ENCODE measurements at regions not wholly inside any gene's neighbourhood (a gene's known extent, or its start where the extent isn't known, plus 50 kb on each side); places are given as distances from the start of the nearest gene placed in this dataset.

DNA sequence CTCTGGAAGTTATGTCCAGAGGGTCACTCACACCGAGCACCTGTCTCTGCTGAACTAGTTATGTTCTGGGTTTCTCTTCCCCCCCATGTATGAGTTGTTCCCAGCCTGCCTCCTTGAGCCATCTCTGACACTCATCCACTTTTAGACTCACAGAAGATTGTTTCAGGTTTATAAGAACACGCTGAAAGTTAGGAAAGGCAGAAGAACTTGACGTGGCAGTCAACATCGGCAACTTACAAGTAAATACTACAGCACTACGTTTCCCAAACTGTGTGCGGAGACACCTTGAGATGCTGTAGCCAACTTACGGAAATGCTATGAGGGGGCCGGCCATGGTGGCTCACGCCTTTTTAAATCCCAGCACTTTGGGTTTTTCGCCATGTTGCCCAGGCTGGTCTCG is 318.0 kb downstream of the ZNF621 start:
- TF ChIP-seq EZH2phosphoT487 (IDR thresholded peaks at IDR 0.05; ENCODE audit: insufficient read depth, low read depth): no peak
- no peak for TF ChIP-seq EZH2 (IDR thresholded peaks at IDR 0.05; ENCODE audit: insufficient read depth, poor library complexity, severe bottlenecking)
